GM12872 (cell line): ENCODE measurements at regions not wholly inside any gene's neighbourhood (a gene's known extent, or its start where the extent isn't known, plus 50 kb on each side); places are given as distances from the start of the nearest gene placed in this dataset.

Source experiments
- CTCF ChIP-seq: IDR thresholded peaks from 3 replicates; pipeline ENCODE4 v1.5.1; 2011; ENCODE audit warnings: low read depth, mild to moderate bottlenecking, low read length, moderate library complexity; ENCODE audit not compliant: insufficient read depth

GRCh38 chr2:239675826-239676715, 275.3 kb upstream of the HDAC4 start:
- no peak for TF ChIP-seq CTCF

GRCh38 chr2:239674981-239675825, 274.4 kb upstream of the HDAC4 start:
- no peak for TF ChIP-seq CTCF

- TF ChIP-seq CTCF = no peak
These were observed 273.5 kb upstream of the HDAC4 start for GRCh38 chr2:239674101-239674980.

GRCh38 chr2:239673641-239674040, 272.8 kb upstream of the HDAC4 start:
- TF ChIP-seq CTCF = no peak

- TF ChIP-seq CTCF = no peak
These were observed 271.4 kb upstream of the HDAC4 start for GRCh38 chr2:239671916-239672849.

- no peak for TF ChIP-seq CTCF
These were observed 270.7 kb upstream of the HDAC4 start for GRCh38 chr2:239671471-239671870.
